DMS153 (cell line): ENCODE measurements at regions not wholly inside any gene's neighbourhood (a gene's known extent, or its start where the extent isn't known, plus 50 kb on each side); places are given as distances from the start of the nearest gene placed in this dataset.

Experiments used
- DNase-seq: peaks from one replicate; lab custom pipeline; 2025; lab: John Stamatoyannopoulos, UW

- no peak for DNase-seq
These were observed 255.4 kb upstream of the PITRM1 start for GRCh38 chr10:3427950-3428354.

DNA sequence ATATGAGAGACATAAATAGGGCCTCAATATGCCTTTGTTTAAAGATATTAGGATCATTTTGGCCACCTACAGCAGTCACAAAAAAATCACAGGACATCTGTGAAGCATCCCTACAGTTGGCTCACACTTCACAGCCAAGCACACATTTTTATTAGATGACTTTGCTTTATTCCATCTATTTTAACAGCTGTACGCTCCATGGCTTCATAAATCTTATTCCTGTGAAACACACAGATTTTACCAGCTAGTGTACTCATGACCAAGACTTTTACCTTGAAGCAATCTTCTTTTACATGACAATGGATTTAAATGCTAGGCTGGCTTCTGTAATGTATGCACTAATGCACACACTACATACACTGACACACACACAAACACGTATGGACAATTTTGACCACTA, 254.8 kb upstream of the PITRM1 start:
- no peak for DNase-seq

- DNase-seq = no peak
These were observed 253.7 kb upstream of the PITRM1 start for GRCh38 chr10:3426190-3426845.

DNA sequence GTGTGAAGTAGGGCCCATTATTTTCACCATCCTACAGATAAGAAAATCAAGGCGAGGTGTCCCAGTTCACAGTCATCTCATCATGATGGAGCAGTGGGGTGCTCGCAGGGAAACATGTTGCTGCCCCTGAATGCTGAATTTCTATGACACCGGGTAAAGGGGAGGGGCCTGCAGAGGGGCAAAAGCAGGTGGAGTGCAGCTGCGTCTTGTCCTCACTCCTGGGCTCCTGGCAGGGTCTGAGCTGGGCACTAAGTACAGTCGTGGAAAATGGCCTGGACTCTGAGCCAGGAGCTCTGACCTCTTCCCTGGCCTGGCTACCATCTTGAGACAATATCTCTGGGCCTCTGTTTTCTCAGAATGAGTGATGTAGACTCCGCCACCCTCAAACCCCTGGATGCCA, 253.1 kb upstream of the PITRM1 start:
- DNase-seq = no peak

DNA sequence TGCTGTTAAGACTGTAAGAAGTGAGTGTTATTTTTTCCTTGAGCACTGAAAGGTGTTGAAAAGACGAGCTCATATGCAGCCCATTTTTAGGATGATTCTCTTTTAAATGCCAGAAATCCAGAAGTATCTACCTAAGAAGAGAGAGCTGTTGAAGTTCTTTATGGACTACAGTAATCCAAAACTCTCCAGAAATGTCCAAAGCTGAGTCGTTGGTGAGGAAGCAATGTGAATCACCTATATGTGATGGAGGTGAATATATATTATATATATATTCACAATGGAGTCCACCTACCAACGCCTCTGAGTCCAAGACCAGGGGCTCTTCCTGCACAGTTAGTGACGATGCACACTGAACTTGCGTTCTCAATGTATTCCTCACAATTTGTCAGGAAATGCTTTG, 252.7 kb upstream of the PITRM1 start:
- no peak for DNase-seq

GRCh38 chr10:3424111-3424851, 251.7 kb upstream of the PITRM1 start:
- no peak for DNase-seq

DNA sequence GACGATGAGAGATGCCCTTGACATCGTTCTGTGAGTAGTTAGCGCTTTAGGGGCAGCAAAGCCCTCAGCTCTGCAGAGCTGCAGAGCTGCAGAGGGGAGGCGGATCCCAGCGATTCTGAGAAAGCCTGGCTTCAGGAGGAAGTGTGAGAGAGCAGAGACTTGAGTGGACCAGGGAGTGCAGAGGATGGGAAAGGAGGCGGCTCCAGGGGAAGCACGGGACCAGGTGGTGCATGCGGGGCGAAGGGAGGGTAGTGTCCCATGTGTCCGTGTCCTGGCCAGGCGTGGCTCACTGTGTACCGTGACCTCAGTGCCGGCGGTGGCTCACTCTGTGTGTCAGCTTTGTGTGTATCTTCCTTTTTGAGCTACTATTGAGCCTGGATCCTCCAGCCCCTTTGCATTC, 250.8 kb upstream of the PITRM1 start:
- DNase-seq = no peak

DNA sequence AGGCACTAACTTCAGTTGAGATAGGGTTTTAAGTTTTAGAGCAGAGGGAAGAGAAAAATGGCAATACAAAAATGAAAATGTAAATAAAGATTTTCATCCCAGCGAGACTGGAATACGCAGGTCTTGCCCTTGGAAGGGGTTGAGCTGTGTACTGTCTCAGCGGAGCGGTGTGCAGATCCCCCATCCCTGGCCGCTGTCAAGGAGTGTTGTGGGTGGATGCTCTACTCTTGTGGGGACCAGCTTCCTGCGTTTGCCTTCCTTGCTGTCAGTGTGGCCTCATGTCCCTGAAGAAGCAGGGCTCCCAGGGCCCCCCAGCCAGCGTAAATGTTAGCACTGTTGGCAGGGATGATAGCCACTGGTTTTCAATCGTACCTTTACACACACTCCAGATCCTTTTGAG, 249.7 kb upstream of the PITRM1 start:
- DNase-seq = no peak

DNA sequence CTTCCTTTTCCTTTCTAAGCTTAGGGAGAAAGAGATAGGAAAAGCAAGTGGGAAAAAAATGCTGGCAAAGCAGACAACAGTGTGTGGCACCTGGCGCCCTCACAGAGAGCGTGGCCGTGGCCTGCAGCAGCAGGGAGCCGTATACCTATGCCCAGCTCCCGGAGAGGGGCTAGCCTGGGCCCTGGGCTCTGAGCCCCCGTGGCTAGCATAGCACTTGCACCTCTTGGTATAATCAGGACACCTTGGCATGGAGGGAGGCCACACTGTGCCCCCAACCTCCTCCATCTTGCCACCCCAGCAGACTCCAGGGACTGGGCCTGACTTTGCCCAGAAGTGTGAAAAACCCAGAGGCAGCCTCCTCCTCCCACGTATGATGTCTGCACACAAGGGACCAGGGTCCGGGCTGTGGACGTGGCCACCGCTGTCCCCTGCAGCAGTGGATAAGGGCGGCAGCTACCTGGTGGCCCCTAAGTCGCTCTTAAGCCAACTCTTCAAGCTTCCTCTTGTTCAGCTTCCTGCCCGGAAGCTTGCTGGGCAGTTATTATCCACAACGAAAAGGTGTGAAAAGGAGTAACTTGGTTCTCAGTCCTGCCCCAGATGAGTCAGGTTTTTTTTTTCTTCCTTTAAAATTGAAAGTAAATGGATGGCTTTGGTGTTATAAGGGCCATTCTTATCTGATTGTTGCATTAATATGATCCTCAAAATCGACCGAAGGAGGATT, 249.1 kb upstream of the PITRM1 start:
- no peak for DNase-seq

GRCh38 chr10:3420527-3421469, 248.2 kb upstream of the PITRM1 start:
- no peak for DNase-seq

GRCh38 chr10:3419719-3420495, 247.3 kb upstream of the PITRM1 start:
- DNase-seq = no peak

- DNase-seq = no peak
These were observed 246.3 kb upstream of the PITRM1 start for GRCh38 chr10:3418926-3419325.

GRCh38 chr10:3418041-3418754, 245.6 kb upstream of the PITRM1 start:
- DNase-seq = no peak

- no peak for DNase-seq
These were observed 244.5 kb upstream of the PITRM1 start for GRCh38 chr10:3417096-3417495.

GRCh38 chr10:3415878-3416605, 243.5 kb upstream of the PITRM1 start:
- DNase-seq = no peak

DNA sequence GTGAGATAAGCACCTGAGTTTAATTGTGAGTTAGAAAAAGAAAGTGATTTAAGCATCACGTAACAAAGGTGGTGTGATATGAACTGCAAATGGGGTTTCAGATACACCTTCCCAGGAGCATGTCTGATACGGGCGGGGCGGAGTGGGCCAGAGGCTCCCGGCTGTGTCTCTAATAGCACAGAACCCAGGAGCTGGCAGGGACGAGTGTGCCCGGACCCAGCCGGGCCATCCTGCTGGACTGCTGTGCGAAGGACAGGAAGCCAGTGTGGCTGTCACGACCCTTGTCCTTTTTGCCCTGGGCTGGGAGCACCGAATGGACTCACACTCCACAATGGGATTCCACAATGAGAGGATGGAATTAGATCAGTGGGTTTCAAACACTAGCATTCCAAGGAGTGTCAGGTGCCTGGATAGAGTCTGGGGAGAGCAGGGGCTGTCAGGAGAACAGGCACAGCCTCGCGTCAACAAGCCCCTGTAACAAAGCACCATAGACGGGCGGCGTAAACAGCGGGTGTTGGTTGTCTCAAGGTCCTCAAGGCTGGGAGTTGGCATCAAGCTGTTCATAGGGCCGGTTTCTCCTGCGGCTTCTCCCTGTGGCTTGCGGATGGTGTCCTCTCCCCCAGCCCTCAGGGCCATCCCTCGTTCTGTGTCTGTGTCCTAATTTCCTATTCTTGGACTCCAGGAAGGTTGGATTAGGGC, 242.6 kb upstream of the PITRM1 start:
- DNase-seq = no peak

DNA sequence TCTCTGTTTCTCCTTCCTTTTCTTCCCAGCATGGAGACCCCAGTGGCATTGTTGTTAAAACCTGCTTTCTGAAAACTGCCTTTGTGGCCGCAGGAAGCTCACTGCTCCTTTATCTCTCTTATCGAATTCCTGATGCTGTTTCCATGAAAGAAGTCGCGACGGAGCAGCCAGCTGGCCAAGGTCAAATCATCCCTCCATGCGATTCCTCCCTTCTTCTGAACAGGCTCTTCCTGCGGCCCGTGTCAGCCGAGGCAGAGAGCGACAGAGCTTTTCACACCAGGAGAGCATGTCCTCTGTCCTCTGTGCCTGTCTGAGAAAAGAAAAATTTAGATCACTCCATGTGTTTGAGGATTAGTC, 242.1 kb upstream of the PITRM1 start:
- DNase-seq = no peak

GRCh38 chr10:3413937-3414666, 241.5 kb upstream of the PITRM1 start:
- DNase-seq = no peak

GRCh38 chr10:3412646-3413045, 240.1 kb upstream of the PITRM1 start:
- no peak for DNase-seq
